ENCODE measurements at regions not wholly inside any gene's neighbourhood (a gene's known extent, or its start where the extent isn't known, plus 50 kb on each side); places are given as distances from the start of the nearest gene placed in this dataset.
"Not testable (repeated sequence)": the region's sequence is repeated elsewhere in the genome, so short reads cannot be mapped to it uniquely, and the experiment has no call there.

DNA sequence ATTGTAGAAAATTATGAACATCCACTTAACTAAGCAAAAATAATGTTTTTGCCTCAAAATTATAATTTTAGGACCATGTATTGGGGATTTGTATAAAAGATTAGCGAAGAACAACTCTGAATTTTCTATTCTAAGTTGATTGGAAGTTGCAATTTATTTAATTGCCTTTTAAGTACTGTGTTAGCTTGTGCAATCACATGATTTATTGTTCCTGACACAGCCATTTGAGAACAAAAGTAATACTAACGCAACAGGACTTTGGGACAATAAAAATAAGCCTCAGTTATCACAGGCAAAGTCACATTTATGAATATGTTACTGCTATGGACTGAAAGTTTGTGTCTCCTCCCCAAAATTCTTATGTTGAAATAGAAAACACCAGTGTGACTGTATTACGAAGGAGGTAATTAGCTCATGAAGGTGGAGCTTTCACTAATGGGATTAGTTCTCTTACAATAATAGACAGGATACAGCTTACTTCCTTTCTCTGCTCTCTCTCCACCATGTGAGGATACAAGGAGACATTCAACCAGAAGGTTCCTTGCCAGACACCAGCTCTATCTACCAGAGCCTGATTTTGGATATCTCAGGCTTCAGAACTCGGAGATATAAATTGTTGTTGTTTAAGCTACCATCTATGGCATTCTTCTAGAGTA, 745.9 kb downstream of the ZBBX start:
- Histone ChIP-seq H3K4me3 (ENCODE audit: insufficient read depth, low read depth, low read length) (no peak overlapping the region), H3K9me3 (ENCODE audit: control insufficient read depth, low read length) (no peaks in the 10 kb centered on the region), H3K4me1 (ENCODE audit: control insufficient read depth, insufficient read depth, low read length) (no peaks in the 10 kb centered on the region), H3K27ac (ENCODE audit: insufficient read depth, low read depth, low read length, poor library complexity, severe bottlenecking) (no peak overlapping the region), H3K36me3 (ENCODE audit: control insufficient read depth, insufficient read depth, low read length) (no peaks in the 10 kb centered on the region), H3K27me3 (ENCODE audit: control insufficient read depth, insufficient read depth, low read length, poor library complexity, severe bottlenecking) (no peaks in the 10 kb centered on the region)
- WGBS, 2 experiments: 99 to 100% methylated on average over 1 to 4 of the region's 4 CpGs

DNA sequence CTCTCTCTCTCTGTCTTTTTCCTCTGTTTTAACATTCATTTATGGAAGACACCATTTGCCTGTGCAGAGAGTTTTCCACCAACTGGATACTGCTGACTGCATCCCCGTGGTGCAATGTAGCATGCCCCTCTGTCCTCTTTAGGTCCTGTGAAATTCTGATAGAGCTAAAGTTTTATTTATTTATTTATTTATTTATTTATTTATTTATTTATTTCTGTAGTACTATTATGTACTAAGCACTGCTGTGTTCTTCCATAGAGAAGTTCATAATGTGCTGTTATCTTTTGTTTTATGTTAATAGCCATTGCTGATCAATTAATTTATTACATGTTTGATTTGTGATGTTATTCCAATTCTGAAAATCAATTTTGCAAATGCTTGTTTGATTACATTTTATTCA, 749.9 kb downstream of the ZBBX start:
- Histone ChIP-seq H3K27ac (ENCODE audit: insufficient read depth, low read depth, low read length, poor library complexity, severe bottlenecking) (no peak overlapping the region), H3K4me1 (ENCODE audit: control insufficient read depth, insufficient read depth, low read length) (no peaks in the 10 kb centered on the region), H3K27me3 (ENCODE audit: control insufficient read depth, insufficient read depth, low read length, poor library complexity, severe bottlenecking) (no peaks in the 10 kb centered on the region), H3K4me3 (ENCODE audit: insufficient read depth, low read depth, low read length) (no peak overlapping the region), H3K36me3 (ENCODE audit: control insufficient read depth, insufficient read depth, low read length) (no peaks in the 10 kb centered on the region), H3K9me3 (ENCODE audit: control insufficient read depth, low read length) (no peaks in the 10 kb centered on the region)
- WGBS, 2 experiments: 80 to 100% methylated on average over 1 of the region's 1 CpG

DNA sequence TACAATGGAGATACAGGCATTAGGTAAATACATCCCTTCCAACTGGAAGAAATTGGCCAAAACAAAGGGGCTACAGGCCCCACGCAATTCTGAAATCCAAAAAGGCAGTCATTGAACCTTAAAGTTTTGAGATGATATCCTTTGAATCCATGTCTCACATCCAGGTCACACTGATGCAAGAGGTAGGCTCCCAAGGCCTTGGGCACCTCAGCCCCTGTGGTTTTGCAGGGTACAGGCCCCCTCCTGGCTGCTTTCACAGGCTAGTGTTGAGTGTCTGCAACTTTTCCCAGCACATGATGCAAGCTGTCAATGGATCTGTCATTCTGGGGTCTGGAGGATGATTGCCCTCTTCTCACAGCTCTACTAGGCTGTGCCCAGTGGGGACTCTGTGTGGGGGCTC, 766.7 kb downstream of the ZBBX start:
- H3K27ac ChIP-seq (ENCODE audit: insufficient read depth, low read depth, low read length, poor library complexity, severe bottlenecking): no peak overlapping the region
- H3K4me3 ChIP-seq (ENCODE audit: insufficient read depth, low read depth, low read length): no peak overlapping the region
- WGBS, 2 experiments: 91 to 93% methylated on average over 1 of the region's 1 CpG
- H3K4me1 ChIP-seq (ENCODE audit: control insufficient read depth, insufficient read depth, low read length): no peaks in the 10 kb centered on the region
- H3K36me3 ChIP-seq (ENCODE audit: control insufficient read depth, insufficient read depth, low read length): no peaks in the 10 kb centered on the region
- H3K9me3 ChIP-seq (ENCODE audit: control insufficient read depth, low read length): no peaks in the 10 kb centered on the region
- H3K27me3 ChIP-seq (ENCODE audit: control insufficient read depth, insufficient read depth, low read length, poor library complexity, severe bottlenecking): no peaks in the 10 kb centered on the region

GRCh38 chr3:166612761-166613160, 767.3 kb downstream of the ZBBX start:
- H3K27me3 ChIP-seq (ENCODE audit: control insufficient read depth, insufficient read depth, low read length, poor library complexity, severe bottlenecking); H3K4me3 ChIP-seq (ENCODE audit: insufficient read depth, low read depth, low read length); H3K36me3 ChIP-seq (ENCODE audit: control insufficient read depth, insufficient read depth, low read length); H3K9me3 ChIP-seq (ENCODE audit: control insufficient read depth, low read length); H3K4me1 ChIP-seq (ENCODE audit: control insufficient read depth, insufficient read depth, low read length); H3K27ac ChIP-seq (ENCODE audit: insufficient read depth, low read depth, low read length, poor library complexity, severe bottlenecking): not testable (repeated sequence)
- WGBS, 2 experiments: 88 to 92% methylated on average over 2 of the region's 2 CpGs

- Histone ChIP-seq H3K36me3 (ENCODE audit: control insufficient read depth, insufficient read depth, low read length) (no peaks in the 10 kb centered on the region), H3K4me1 (ENCODE audit: control insufficient read depth, insufficient read depth, low read length) (no peaks in the 10 kb centered on the region), H3K27ac (ENCODE audit: insufficient read depth, low read depth, low read length, poor library complexity, severe bottlenecking) (no peak overlapping the region), H3K27me3 (ENCODE audit: control insufficient read depth, insufficient read depth, low read length, poor library complexity, severe bottlenecking) (no peaks in the 10 kb centered on the region), H3K4me3 (ENCODE audit: insufficient read depth, low read depth, low read length) (no peak overlapping the region), H3K9me3 (ENCODE audit: control insufficient read depth, low read length) (no peaks in the 10 kb centered on the region)
- WGBS, 2 experiments: 88 to 100% methylated on average over 1 of the region's 1 CpG
Observed at GRCh38 chr3:166607933-166608521, 770.8 kb upstream of the BCHE start.

DNA sequence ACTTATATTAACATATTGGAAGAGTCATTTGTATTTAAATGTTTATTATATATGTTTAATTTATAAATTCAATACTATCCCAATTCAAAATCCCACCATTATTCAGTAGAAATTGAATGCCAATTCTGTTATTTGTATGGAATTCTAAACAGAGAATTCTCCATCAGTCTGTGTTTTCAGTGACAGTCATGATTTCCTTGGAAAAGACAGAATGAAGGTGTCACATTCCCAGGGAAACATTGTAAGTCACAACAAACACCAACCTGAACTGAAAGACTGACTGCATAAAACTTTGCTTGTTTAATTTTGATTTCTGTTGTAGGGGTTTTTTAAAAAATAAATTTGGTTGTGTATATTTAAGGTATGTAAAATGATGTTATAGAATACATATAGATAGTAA, 769.8 kb upstream of the BCHE start:
- no peaks in the 10 kb centered on the region for H3K36me3 ChIP-seq (ENCODE audit: control insufficient read depth, insufficient read depth, low read length)
- no peaks in the 10 kb centered on the region for H3K9me3 ChIP-seq (ENCODE audit: control insufficient read depth, low read length)
- no peaks in the 10 kb centered on the region for H3K4me1 ChIP-seq (ENCODE audit: control insufficient read depth, insufficient read depth, low read length)
- H3K4me3 ChIP-seq (ENCODE audit: insufficient read depth, low read depth, low read length): no peak overlapping the region
- no peak overlapping the region for H3K27ac ChIP-seq (ENCODE audit: insufficient read depth, low read depth, low read length, poor library complexity, severe bottlenecking)
- H3K27me3 ChIP-seq (ENCODE audit: control insufficient read depth, insufficient read depth, low read length, poor library complexity, severe bottlenecking): no peaks in the 10 kb centered on the region

GRCh38 chr3:166593776-166594175, 756.6 kb upstream of the BCHE start:
- Histone ChIP-seq H3K27me3 (ENCODE audit: control insufficient read depth, insufficient read depth, low read length, poor library complexity, severe bottlenecking) (no peaks in the 10 kb centered on the region), H3K36me3 (ENCODE audit: control insufficient read depth, insufficient read depth, low read length) (no peaks in the 10 kb centered on the region), H3K27ac (ENCODE audit: insufficient read depth, low read depth, low read length, poor library complexity, severe bottlenecking) (no peak overlapping the region), H3K4me1 (ENCODE audit: control insufficient read depth, insufficient read depth, low read length) (no peaks in the 10 kb centered on the region), H3K4me3 (ENCODE audit: insufficient read depth, low read depth, low read length) (no peak overlapping the region), H3K9me3 (ENCODE audit: control insufficient read depth, low read length) (no peaks in the 10 kb centered on the region)
- WGBS, 2 experiments: 100% methylated on average over 1 of the region's 1 CpG; no CpG with 5 or more reads in 1 of the 2 experiments

- WGBS, 2 experiments: 90 to 93% methylated on average over 2 of the region's 2 CpGs
- no peaks in the 10 kb centered on the region for H3K27me3 ChIP-seq (ENCODE audit: control insufficient read depth, insufficient read depth, low read length, poor library complexity, severe bottlenecking)
- H3K4me1 ChIP-seq (ENCODE audit: control insufficient read depth, insufficient read depth, low read length): no peaks in the 10 kb centered on the region
- no peaks in the 10 kb centered on the region for H3K36me3 ChIP-seq (ENCODE audit: control insufficient read depth, insufficient read depth, low read length)
- no peaks in the 10 kb centered on the region for H3K9me3 ChIP-seq (ENCODE audit: control insufficient read depth, low read length)
- H3K4me3 ChIP-seq (ENCODE audit: insufficient read depth, low read depth, low read length): no peak overlapping the region
- H3K27ac ChIP-seq (ENCODE audit: insufficient read depth, low read depth, low read length, poor library complexity, severe bottlenecking): no peak overlapping the region
Observed at GRCh38 chr3:166582236-166582635, 745.0 kb upstream of the BCHE start.

DNA sequence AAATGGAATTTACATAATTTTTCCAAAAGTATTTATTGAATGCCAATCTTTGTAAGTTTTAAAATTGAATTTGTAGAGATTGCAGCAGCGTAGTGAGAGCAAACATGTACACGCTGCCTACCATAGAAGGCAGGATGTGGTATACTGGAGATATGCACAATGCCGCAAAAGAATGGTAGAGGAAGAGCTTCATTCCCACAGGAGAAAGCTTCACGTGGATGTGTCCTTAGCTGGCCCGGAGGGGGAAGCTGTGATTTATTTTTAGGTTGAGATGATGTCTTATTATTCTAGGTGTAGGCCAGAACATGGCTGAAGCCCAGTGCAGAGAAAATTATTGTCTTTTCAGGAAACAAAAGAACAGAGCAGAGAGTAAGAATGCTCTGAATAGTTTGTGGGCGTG, 743.3 kb upstream of the BCHE start:
- Histone ChIP-seq H3K9me3 (ENCODE audit: control insufficient read depth, low read length) (no peaks in the 10 kb centered on the region), H3K4me3 (ENCODE audit: insufficient read depth, low read depth, low read length) (no peak overlapping the region), H3K36me3 (ENCODE audit: control insufficient read depth, insufficient read depth, low read length) (no peaks in the 10 kb centered on the region), H3K27ac (ENCODE audit: insufficient read depth, low read depth, low read length, poor library complexity, severe bottlenecking) (no peak overlapping the region), H3K4me1 (ENCODE audit: control insufficient read depth, insufficient read depth, low read length) (no peaks in the 10 kb centered on the region), H3K27me3 (ENCODE audit: control insufficient read depth, insufficient read depth, low read length, poor library complexity, severe bottlenecking) (no peaks in the 10 kb centered on the region)
- WGBS, 2 experiments: 93 to 95% methylated on average over 6 of the region's 6 CpGs

DNA sequence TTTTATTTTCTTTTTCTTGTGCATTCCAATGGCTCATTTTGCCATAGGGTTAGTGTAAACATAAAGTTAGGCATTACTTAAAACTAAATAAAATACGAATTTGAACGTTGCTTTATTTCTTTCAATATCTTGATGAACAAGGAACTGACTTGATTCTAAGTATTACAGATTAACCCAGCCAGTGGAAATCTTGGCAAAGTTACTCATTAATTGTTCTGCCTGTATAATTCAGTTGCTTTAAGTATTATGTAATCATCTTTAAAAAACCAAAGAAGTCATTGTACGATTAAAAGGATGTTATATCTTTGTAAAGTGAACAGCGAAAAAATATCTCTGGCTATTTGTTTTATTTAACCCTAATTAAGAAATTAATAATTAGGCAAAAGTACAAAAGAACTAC, 737.9 kb upstream of the BCHE start:
- Histone ChIP-seq H3K36me3 (ENCODE audit: control insufficient read depth, insufficient read depth, low read length) (no peaks in the 10 kb centered on the region), H3K27me3 (ENCODE audit: control insufficient read depth, insufficient read depth, low read length, poor library complexity, severe bottlenecking) (no peaks in the 10 kb centered on the region), H3K9me3 (ENCODE audit: control insufficient read depth, low read length) (no peaks in the 10 kb centered on the region), H3K4me3 (ENCODE audit: insufficient read depth, low read depth, low read length) (no peak overlapping the region), H3K4me1 (ENCODE audit: control insufficient read depth, insufficient read depth, low read length) (no peaks in the 10 kb centered on the region), H3K27ac (ENCODE audit: insufficient read depth, low read depth, low read length, poor library complexity, severe bottlenecking) (no peak overlapping the region)
- 84 to 100% methylated on average over 2 of the region's 4 CpGs for WGBS, 2 experiments

DNA sequence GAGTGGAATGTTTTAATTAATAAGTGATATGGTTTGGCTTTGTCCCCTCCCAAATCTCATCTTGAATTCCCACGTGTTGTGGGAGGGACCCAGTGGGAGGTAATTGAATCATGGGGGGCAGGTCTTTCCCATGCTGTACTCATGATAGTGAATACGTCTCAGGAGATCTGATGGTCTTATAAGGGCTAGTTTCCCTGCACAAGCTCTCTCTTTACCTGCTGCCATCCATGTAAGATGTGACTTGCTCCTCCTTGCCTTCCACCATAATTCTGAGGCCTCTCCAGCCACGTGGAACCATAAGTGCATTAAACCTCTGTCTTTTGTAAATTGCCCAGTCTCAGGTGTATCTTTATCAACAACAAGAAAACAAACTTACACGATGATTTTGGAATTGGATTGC, 734.5 kb upstream of the BCHE start:
- H3K4me1 ChIP-seq (ENCODE audit: control insufficient read depth, insufficient read depth, low read length): not testable (repeated sequence)

More for the DNA sequence above, 734.5 kb upstream of the BCHE start:
- H3K36me3 ChIP-seq (ENCODE audit: control insufficient read depth, insufficient read depth, low read length); H3K9me3 ChIP-seq (ENCODE audit: control insufficient read depth, low read length); H3K27me3 ChIP-seq (ENCODE audit: control insufficient read depth, insufficient read depth, low read length, poor library complexity, severe bottlenecking); H3K27ac ChIP-seq (ENCODE audit: insufficient read depth, low read depth, low read length, poor library complexity, severe bottlenecking); H3K4me3 ChIP-seq (ENCODE audit: insufficient read depth, low read depth, low read length): not testable (repeated sequence)
- 77 to 87% methylated on average over 4 of the region's 4 CpGs for WGBS, 2 experiments

Data from ectodermal cell (in vitro differentiated cells).